Stomach (tissue), 8 donors: ENCODE measurements at regions not wholly inside any gene's neighbourhood (a gene's known extent, or its start where the extent isn't known, plus 50 kb on each side); places are given as distances from the start of the nearest gene placed in this dataset.

Source experiments
- DNase-seq, 2 donors: peaks; one replicate each; pipeline versions ENCODE4 v3.0.0 to v3.0.0-alpha.2; 2013 to 2019
- H3K27ac ChIP-seq, 5 donors: fragments of 200-600 bp in 4 of 5; sonication (generic) in 4 of 5; one replicate each; pipeline ENCODE4 v1.5.1; 2013 to 2019; ENCODE audit warnings: mild to moderate bottlenecking in 1 of 5, moderate library complexity in 1 of 5
- H3K27me3 ChIP-seq, 3 donors: fragments of 200-600 bp; sonication (generic); one replicate each; pipeline ENCODE4 v1.5.1; 2017 to 2019; ENCODE audit warnings: mixed run types in 1 of 3
- H3K36me3 ChIP-seq, 4 donors: fragments of 200-600 bp; sonication (generic); 1 replicate in 3 of 4; 2 replicates in 1 of 4; pipeline ENCODE4 v1.5.1; 2016 to 2019
- H3K4me1 ChIP-seq, 4 donors: fragments of 200-600 bp; sonication (generic); one replicate each; pipeline ENCODE4 v1.5.1; 2016 to 2019
- H3K4me3 ChIP-seq, 4 donors: fragments of 200-600 bp; sonication (generic) in 3 of 4; one replicate each; pipeline ENCODE4 v1.5.1; 2016 to 2019; ENCODE audit warnings: mild to moderate bottlenecking in 1 of 4
- H3K9me3 ChIP-seq, 4 donors: fragments of 200-600 bp; sonication (generic); one replicate each; pipeline ENCODE4 v1.5.1; 2016 to 2019
- CTCF ChIP-seq, 7 experiments: fragments of 450-650 bp in 4 of 7; fragments of 200-600 bp in 3 of 7; sonication (generic) in 3 of 7; IDR thresholded peaks; one replicate each; pipeline ENCODE4 v1.5.1; 2016 to 2019; ENCODE audit warnings: antibody characterized with exemption in 7 of 7, control low read depth in 2 of 7, mild to moderate bottlenecking in 1 of 7
- EP300 ChIP-seq: sonication (generic); formaldehyde crosslinking; IDR thresholded peaks from one replicate; pipeline ENCODE4 v1.6.1; 2017; ENCODE audit warnings: antibody characterized with exemption
- POLR2A ChIP-seq, 4 donors: fragments of 450-650 bp; IDR thresholded peaks; one replicate each; pipeline ENCODE4 v1.6.1; 2016; ENCODE audit warnings: antibody characterized with exemption in 4 of 4, control low read depth in 2 of 4, mild to moderate bottlenecking in 1 of 4, moderate library complexity in 1 of 4
- POLR2AphosphoS5 ChIP-seq, 3 donors: sonication (generic); formaldehyde crosslinking; IDR thresholded peaks; one replicate each; pipeline ENCODE4 v1.6.1; 2016; ENCODE audit warnings: antibody characterized with exemption in 3 of 3
- WGBS, 5 donors: extraction: QIAGEN DNeasy Blood & Tissue Kit in 3 of 5; methylation state at CpG; one replicate each; pipeline versions ENCODE4 v1.1.5 to v1.1.7; 2013 to 2018; 5-methylcytosine and 5-hydroxymethylcytosine counted together
- intact Hi-C: fragments of 100-400 bp; cut with DNase I; formaldehyde crosslinking; loops from one replicate; pipeline ENCODE4 v1.15.1; 2023; ENCODE audit warnings: low total_unique reads
- donor health status: healthy with polysubstance abuse.
- donor health status: Bipolar disorder and iron deficiency.
- donor health status: healthy.

DNA sequence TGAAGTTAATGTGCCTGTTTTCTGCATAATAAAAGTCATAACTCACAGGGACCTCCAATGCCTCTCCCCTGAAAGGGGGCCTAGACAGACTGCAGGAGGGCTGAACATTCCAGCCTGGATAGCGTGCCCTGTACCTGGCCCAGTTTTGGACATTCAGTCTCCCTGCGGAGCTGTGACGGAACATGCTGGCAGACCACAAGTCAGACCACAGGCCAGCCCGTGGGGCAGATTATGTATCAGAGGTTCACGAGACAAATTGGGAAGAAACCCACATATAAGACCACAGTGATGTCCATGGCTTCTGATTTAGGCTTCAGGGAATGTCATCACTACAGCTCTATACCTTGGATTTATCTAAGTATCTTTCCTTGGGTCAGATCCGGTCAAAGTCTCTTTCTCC, 151.5 kb upstream of the POU3F1 start:
- Histone ChIP-seq H3K27me3 (peaks cover 0 to 4% (median 0%) of the 10 kb centered on the region in 3 donors), H3K36me3 (no peaks in the 10 kb centered on the region), H3K4me1 (no peaks in the 10 kb centered on the region), H3K27ac (no peak overlapping the region), H3K4me3 (no peak overlapping the region), H3K9me3 (peaks cover 5 to 11% (median 7%) of the 10 kb centered on the region in 4 donors)
- WGBS, 5 donors = 80 to 91% (median 85%) methylated on average over 6 of the region's 6 CpGs
- intact Hi-C loops = no loop called here
- no peak for TF ChIP-seq POLR2A (IDR thresholded peaks at IDR 0.05)
- TF ChIP-seq EP300 = no peak
- no peak for TF ChIP-seq POLR2AphosphoS5 (IDR thresholded peaks at IDR 0.05)
- no peak for TF ChIP-seq CTCF (IDR thresholded peaks at IDR 0.05)
- no peak for DNase-seq

DNA sequence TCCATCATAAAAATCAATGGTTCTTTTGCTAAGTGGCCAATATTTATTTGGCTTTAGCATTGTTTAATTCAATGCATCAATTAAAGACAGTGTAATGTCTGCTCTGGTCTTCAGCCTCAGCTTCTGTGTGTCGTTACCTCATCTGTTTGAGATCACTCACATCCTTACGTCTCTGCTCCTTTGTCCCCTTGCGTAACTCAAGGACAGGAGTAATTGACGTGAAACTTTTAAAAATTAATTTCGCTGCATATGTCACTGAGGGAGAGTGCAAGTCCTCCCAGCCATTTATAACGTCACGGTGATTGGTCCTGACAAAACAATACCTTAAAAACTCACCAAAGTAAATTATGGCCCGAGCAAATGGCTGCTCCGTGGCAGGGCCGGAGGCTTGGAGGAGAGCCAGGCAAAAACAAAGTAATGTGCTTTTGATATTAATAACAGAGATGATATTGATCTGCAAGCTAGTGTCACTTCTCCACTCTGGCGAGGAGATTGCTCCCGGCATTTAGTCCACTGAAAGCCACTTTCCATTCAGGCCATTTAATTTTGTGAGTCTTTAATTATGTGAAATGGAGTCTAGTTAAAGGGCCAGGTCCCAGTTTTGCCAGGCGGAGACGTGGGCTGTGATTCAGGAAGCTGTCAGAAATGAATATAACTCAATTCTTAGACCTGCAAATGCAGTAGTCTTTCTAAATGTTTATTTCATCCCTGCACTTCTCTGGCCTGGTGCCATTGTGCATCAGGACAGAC, 150.9 kb upstream of the POU3F1 start:
- H3K27me3 ChIP-seq = peaks cover 0 to 4% (median 0%) of the 10 kb centered on the region in 3 donors
- 67 to 79% (median 74%) methylated on average over 14 of the region's 14 CpGs for WGBS, 5 donors
- H3K36me3 ChIP-seq = no peaks in the 10 kb centered on the region
- peak in 1 of 2 donors; percentile 24 for DNase-seq
- TF ChIP-seq POLR2AphosphoS5 (IDR thresholded peaks at IDR 0.05) (no peak), POLR2A (IDR thresholded peaks at IDR 0.05) (no peak), CTCF (IDR thresholded peaks at IDR 0.05) (no peak), EP300 (no peak)
- H3K4me3 ChIP-seq = no peak overlapping the region
- intact Hi-C loops = no loop called here
- no peaks in the 10 kb centered on the region for H3K4me1 ChIP-seq
- peaks cover 5 to 11% (median 7%) of the 10 kb centered on the region in 4 donors for H3K9me3 ChIP-seq
- no peak overlapping the region for H3K27ac ChIP-seq

DNA sequence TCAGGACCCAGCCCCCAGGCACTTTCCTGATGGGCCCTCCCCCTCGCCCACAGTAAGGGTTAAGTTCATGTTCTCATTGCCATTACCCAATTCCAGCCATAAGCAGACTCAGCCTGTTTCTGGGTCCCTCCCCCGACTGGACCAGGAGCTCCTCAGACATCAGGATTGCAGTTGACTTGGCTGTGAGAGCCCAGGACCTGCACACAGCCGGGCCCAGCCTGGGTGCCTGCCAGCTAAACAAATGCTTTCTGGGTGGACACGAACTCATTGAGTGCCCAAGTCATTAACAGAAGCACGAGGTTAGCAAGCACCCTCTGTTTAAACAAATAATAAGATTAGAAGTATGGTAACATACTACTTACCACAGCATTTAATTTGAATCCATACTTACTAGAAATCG, 147.9 kb upstream of the POU3F1 start:
- Histone ChIP-seq H3K4me1 (no peaks in the 10 kb centered on the region), H3K4me3 (no peak overlapping the region), H3K9me3 (no peaks in the 10 kb centered on the region), H3K36me3 (no peaks in the 10 kb centered on the region), H3K27ac (no peak overlapping the region), H3K27me3 (peaks cover 0 to 18% (median 0%) of the 10 kb centered on the region in 3 donors)
- 31 to 41% (median 35%) methylated on average over 6 of the region's 6 CpGs for WGBS, 5 donors
- intact Hi-C loops = no loop called here
- DNase-seq = peak in 1 of 2 donors; percentile 35
- TF ChIP-seq EP300 = no peak
- TF ChIP-seq CTCF (IDR thresholded peaks at IDR 0.05) = no peak
- TF ChIP-seq POLR2A (IDR thresholded peaks at IDR 0.05) = no peak
- no peak for TF ChIP-seq POLR2AphosphoS5 (IDR thresholded peaks at IDR 0.05)

GRCh38 chr1:38193040-38193439, 146.4 kb upstream of the POU3F1 start:
- Histone ChIP-seq H3K9me3 (peaks cover 0 to 9% (median 0%) of the 10 kb centered on the region in 4 donors), H3K27ac (no peak overlapping the region), H3K27me3 (peaks cover 0 to 26% (median 0%) of the 10 kb centered on the region in 3 donors), H3K4me3 (no peak overlapping the region), H3K36me3 (no peaks in the 10 kb centered on the region), H3K4me1 (no peaks in the 10 kb centered on the region)
- no peak for DNase-seq
- TF ChIP-seq CTCF (IDR thresholded peaks at IDR 0.05) (no peak), POLR2AphosphoS5 (IDR thresholded peaks at IDR 0.05) (no peak), EP300 (no peak), POLR2A (IDR thresholded peaks at IDR 0.05) (no peak)
- intact Hi-C loops = no loop called here
- 49 to 86% (median 59%) methylated on average over 3 of the region's 3 CpGs for WGBS, 5 donors
